BJ (cell line): ENCODE measurements at regions not wholly inside any gene's neighbourhood (a gene's known extent, or its start where the extent isn't known, plus 50 kb on each side); places are given as distances from the start of the nearest gene placed in this dataset.

Source experiments
- CTCF ChIA-PET: fragments of 350-600 bp; formaldehyde crosslinking; extraction: SDS; loops from one replicate; lab custom pipeline; 2021; ENCODE audit warnings: antibody characterized with exemption, inconsistent platforms; lab: Yijun Ruan, JAX
- POLR2A ChIA-PET: fragments of 300-600 bp; sonication (Branson Sonifier 250); formaldehyde crosslinking; extraction: SDS; loops from one replicate; lab custom pipeline; 2021; ENCODE audit warnings: antibody characterized with exemption; lab: Charles Lee
- DNase-seq: peaks from one replicate; pipeline ENCODE4 v3.0.0-alpha.2; 2011; ENCODE audit warnings: low read depth
- H3K27me3 ChIP-seq: 2 replicates; pipeline ENCODE4 v1.6.0; 2011; ENCODE audit warnings: low read length; ENCODE audit not compliant: control insufficient read depth, insufficient read depth
- H3K36me3 ChIP-seq: 2 replicates; pipeline ENCODE4 v1.5.1; 2011; ENCODE audit warnings: low read length; ENCODE audit not compliant: control insufficient read depth, insufficient read depth
- H3K4me3 ChIP-seq: 2 replicates; pipeline ENCODE4 v1.5.1; 2011; ENCODE audit warnings: low read depth, mild to moderate bottlenecking, control low read depth, low read length
- TF ChIP-seq, protein P1 (sequence below): IDR thresholded peaks from 2 replicates; pipeline ENCODE4 v1.5.1; 2011; ENCODE audit warnings: low read depth, mild to moderate bottlenecking, control low read depth, inconsistent platforms, low read length, moderate library complexity; ENCODE audit not compliant: insufficient read depth

- TF ChIP-seq, protein P1, sequence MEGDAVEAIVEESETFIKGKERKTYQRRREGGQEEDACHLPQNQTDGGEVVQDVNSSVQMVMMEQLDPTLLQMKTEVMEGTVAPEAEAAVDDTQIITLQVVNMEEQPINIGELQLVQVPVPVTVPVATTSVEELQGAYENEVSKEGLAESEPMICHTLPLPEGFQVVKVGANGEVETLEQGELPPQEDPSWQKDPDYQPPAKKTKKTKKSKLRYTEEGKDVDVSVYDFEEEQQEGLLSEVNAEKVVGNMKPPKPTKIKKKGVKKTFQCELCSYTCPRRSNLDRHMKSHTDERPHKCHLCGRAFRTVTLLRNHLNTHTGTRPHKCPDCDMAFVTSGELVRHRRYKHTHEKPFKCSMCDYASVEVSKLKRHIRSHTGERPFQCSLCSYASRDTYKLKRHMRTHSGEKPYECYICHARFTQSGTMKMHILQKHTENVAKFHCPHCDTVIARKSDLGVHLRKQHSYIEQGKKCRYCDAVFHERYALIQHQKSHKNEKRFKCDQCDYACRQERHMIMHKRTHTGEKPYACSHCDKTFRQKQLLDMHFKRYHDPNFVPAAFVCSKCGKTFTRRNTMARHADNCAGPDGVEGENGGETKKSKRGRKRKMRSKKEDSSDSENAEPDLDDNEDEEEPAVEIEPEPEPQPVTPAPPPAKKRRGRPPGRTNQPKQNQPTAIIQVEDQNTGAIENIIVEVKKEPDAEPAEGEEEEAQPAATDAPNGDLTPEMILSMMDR = no peak
- CTCF ChIA-PET = no interaction called here
- no peak for DNase-seq
- H3K27me3 ChIP-seq = no peaks in the 10 kb centered on the region
- POLR2A ChIA-PET = no interaction called here
- no peak overlapping the region for H3K4me3 ChIP-seq
- H3K36me3 ChIP-seq = no peaks in the 10 kb centered on the region
These were observed 586.8 kb upstream of the MAP3K7 start for GRCh38 chr6:91173651-91174050.

DNA sequence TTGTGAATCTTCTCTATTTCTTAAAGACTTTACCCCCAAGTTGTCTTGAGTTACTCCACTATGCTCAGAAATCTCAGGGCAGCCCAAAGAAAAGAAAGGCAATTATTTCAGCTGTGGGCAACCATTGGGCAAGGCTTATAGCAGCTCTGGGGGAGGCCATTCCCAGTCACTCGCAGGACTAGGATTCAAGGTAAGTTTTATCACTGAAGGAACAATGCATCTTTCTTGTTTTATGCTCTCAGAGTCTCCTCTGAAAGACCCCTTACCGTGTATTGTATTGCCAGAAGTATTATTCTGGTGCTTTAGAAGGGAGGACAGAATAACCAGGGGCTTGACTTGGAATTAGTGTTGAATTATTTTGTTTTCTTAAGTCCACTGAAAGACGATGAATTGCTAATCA is 586.3 kb upstream of the MAP3K7 start:
- Histone ChIP-seq H3K4me3 (no peak overlapping the region), H3K36me3 (no peaks in the 10 kb centered on the region), H3K27me3 (no peaks in the 10 kb centered on the region)
- TF ChIP-seq, protein P1 = no peak
- ChIA-PET CTCF (no interaction called here), POLR2A (no interaction called here)
- no peak for DNase-seq

- ChIA-PET CTCF (no interaction called here), POLR2A (no interaction called here)
- no peak for DNase-seq
- Histone ChIP-seq H3K27me3 (no peaks in the 10 kb centered on the region), H3K36me3 (no peaks in the 10 kb centered on the region), H3K4me3 (no peak overlapping the region)
- TF ChIP-seq, protein P1 = no peak
These were observed 585.0 kb upstream of the MAP3K7 start for GRCh38 chr6:91171754-91172462.

DNA sequence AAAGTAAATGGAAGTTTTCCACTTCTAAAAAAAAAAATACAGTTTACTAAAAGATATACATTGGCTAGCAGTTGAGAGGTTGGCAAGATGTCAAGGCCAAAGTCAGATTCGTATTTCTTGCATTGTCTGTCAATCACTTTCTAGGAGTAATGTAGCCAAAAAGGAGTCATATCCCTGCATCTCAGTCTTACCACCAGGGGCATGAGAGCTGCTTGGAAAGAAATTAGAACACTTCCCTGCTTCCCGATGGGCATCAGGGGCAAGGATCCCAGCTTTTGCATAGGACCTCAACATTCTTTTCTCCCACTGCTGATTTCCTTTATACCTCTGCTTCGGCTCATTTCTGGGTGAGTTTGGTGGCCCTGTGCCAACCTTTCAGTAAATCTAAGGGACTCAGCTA is 581.0 kb upstream of the MAP3K7 start:
- ChIA-PET POLR2A (no interaction called here), CTCF (no interaction called here)
- TF ChIP-seq, protein P1 = no peak
- Histone ChIP-seq H3K27me3 (no peaks in the 10 kb centered on the region), H3K36me3 (no peaks in the 10 kb centered on the region), H3K4me3 (no peak overlapping the region)
- no peak for DNase-seq

DNA sequence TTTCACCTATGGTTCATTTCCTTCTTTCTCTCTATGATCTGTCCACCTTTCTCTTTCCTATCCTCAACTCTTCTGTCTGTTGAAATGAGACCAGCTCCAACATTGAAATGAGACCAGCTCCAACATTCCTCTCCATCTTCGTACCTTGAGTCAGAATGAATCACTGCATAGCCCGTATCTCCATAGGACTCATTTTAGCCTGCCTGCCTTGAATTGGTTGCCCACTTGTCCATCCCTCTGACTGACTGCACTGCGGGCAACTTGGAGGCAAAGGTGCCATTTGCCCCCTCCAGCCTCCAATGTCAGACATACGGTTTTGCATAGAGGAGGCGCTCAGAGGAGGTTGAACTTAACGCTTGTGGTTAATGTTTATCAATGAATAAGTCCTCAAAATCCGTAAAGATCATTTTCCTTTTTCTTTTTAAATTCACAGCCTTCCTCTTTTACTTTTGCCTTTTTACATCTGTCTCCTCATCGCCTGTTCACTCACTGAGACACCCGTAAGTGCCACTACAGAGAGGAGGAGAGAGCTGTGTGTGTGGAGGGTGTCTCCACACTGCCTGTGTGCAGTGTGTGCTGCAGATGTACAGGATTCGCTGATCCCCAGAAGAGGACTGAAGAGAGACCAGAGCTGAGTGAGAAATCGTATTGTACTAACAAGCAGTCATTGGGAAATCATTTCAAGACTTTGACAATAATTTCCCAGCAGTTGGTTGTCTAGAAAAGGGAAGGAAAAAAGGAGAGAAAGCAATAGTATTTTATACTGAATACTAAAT is 579.6 kb upstream of the MAP3K7 start:
- TF ChIP-seq, protein P1 = no peak
- Histone ChIP-seq H3K27me3 (no peaks in the 10 kb centered on the region), H3K36me3 (no peaks in the 10 kb centered on the region), H3K4me3 (no peak overlapping the region)
- no peak for DNase-seq
- ChIA-PET CTCF (interaction anchor here (0.8 kb wide), 1 partner anchor 345 kb away, joined by 3 read pairs; no protein-coding TSS in a partner anchor), POLR2A (no interaction called here)
